ENCODE measurements at regions not wholly inside any gene's neighbourhood (a gene's known extent, or its start where the extent isn't known, plus 50 kb on each side); places are given as distances from the start of the nearest gene placed in this dataset.
"Not testable (repeated sequence)": the region's sequence is repeated elsewhere in the genome, so short reads cannot be mapped to it uniquely, and the experiment has no call there.

GRCh38 chr16:63684149-63685101 is 1437.4 kb downstream of the CDH11 start:
- no peak for DNase-seq

- DNase-seq: no peak
These were observed 1439.0 kb downstream of the CDH11 start for GRCh38 chr16:63682844-63683243.

GRCh38 chr16:63672493-63672892 is 1449.4 kb downstream of the CDH11 start:
- DNase-seq: no peak

GRCh38 chr16:63663155-63663554 is 1458.7 kb downstream of the CDH11 start:
- no peak for DNase-seq

GRCh38 chr16:63655846-63656245 is 1466.0 kb downstream of the CDH11 start:
- no peak for DNase-seq

- DNase-seq: no peak
These were observed 1468.6 kb downstream of the CDH11 start for GRCh38 chr16:63653044-63653839.

GRCh38 chr16:63652091-63652490 is 1469.8 kb downstream of the CDH11 start:
- no peak for DNase-seq

- no peak for DNase-seq
These were observed 1471.3 kb downstream of the CDH11 start for GRCh38 chr16:63650550-63650949.

- DNase-seq: not testable (repeated sequence)
These were observed 1488.0 kb downstream of the CDH11 start for GRCh38 chr16:63633706-63634445.

- no peak for DNase-seq
These were observed 1492.6 kb downstream of the CDH11 start for GRCh38 chr16:63629272-63629671.

GRCh38 chr16:63628812-63629211 is 1493.1 kb downstream of the CDH11 start:
- DNase-seq: no peak

- no peak for DNase-seq
These were observed 1496.7 kb downstream of the CDH11 start for GRCh38 chr16:63625126-63625525.

- DNase-seq: no peak
These were observed 1498.3 kb downstream of the CDH11 start for GRCh38 chr16:63623551-63624039.

- no peak for DNase-seq
These were observed 1502.9 kb downstream of the CDH11 start for GRCh38 chr16:63618896-63619485.

GRCh38 chr16:63617990-63618763 is 1503.7 kb downstream of the CDH11 start:
- DNase-seq: no peak

- DNase-seq: no peak
These were observed 1504.5 kb downstream of the CDH11 start for GRCh38 chr16:63617047-63617989.

- DNase-seq: no peak
These were observed 1507.4 kb downstream of the CDH11 start for GRCh38 chr16:63614429-63614828.

- DNase-seq: no peak
These were observed 1508.2 kb downstream of the CDH11 start for GRCh38 chr16:63613701-63614100.

GRCh38 chr16:63612462-63613227 is 1509.2 kb downstream of the CDH11 start:
- no peak for DNase-seq
